H1 (cell line): ENCODE measurements at regions not wholly inside any gene's neighbourhood (a gene's known extent, or its start where the extent isn't known, plus 50 kb on each side); places are given as distances from the start of the nearest gene placed in this dataset.
A peak's percentile ranks its signal among the peaks of the same experiment; 100 is the strongest.

Experiments
- CTCF ChIA-PET: fragments of 300-600 bp; sonication (Branson Sonifier 250); formaldehyde crosslinking; loops from one replicate; lab custom pipeline; 2021; ENCODE audit not compliant: partially characterized antibody; lab: Charles Lee
- POLR2A ChIA-PET: fragments of 300-600 bp; sonication (Branson Sonifier 250); formaldehyde crosslinking; loops from one replicate; lab custom pipeline; 2021; ENCODE audit warnings: inconsistent platforms; ENCODE audit not compliant: partially characterized antibody; lab: Charles Lee
- DNase-seq, 2 experiments: peaks; one replicate each; pipeline versions ENCODE4 v3.0.0 to v3.0.0-alpha.2; 2010 to 2022; ENCODE audit warnings: low spot score in 2 of 2, low read depth in 1 of 2, mixed read lengths in 1 of 2
- FAIRE-seq: peaks from 2 replicates; lab custom pipeline; 2011; peaks lifted over from hg19 to GRCh38; lab: Jason Lieb, UNC
- H2AFZ ChIP-seq: 2 replicates; pipeline ENCODE4 v1.8.1; 2012; ENCODE audit warnings: low read length, inconsistent platforms
- H2AK5ac ChIP-seq: 2 replicates; pipeline ENCODE4 v1.6.1; 2013; ENCODE audit warnings: low read depth, low read length
- H2BK120ac ChIP-seq: replicated peaks from 2 replicates; pipeline ENCODE3; 2013; ENCODE audit warnings: low read depth, low read length, inconsistent platforms
- H2BK12ac ChIP-seq: 2 replicates; pipeline ENCODE4 v1.6.1; 2013; ENCODE audit warnings: low read depth, low read length
- H2BK15ac ChIP-seq: 2 replicates; pipeline ENCODE4 v1.6.1; 2013; ENCODE audit warnings: low read length
- H2BK20ac ChIP-seq: 2 replicates; pipeline ENCODE4 v1.6.1; 2013; ENCODE audit warnings: low read length
- H2BK5ac ChIP-seq: 2 replicates; pipeline ENCODE4 v1.6.1; 2013; ENCODE audit warnings: low read depth, low read length
- H3K14ac ChIP-seq: 2 replicates; pipeline ENCODE4 v1.6.1; 2013; ENCODE audit warnings: inconsistent platforms; ENCODE audit not compliant: insufficient read length
- H3K18ac ChIP-seq: 2 replicates; pipeline ENCODE4 v1.6.1; 2013; ENCODE audit warnings: low read length; ENCODE audit errors: extremely low read depth
- H3K23ac ChIP-seq: 2 replicates; pipeline ENCODE4 v1.6.1; 2013; ENCODE audit warnings: inconsistent platforms; ENCODE audit not compliant: insufficient read length
- H3K23me2 ChIP-seq: 2 replicates; pipeline ENCODE4 v1.6.1; 2013; ENCODE audit warnings: low read depth, low read length
- H3K27ac ChIP-seq: 2 replicates; pipeline ENCODE4 v1.6.1; 2011; ENCODE audit warnings: low read depth, low read length, inconsistent platforms
- H3K27me3 ChIP-seq, 4 experiments: replicated peaks in 1 of 4; 1 replicate in 1 of 4; 2 replicates in 3 of 4; pipeline versions ENCODE4 v1.6.1 to v1.8.1; 2011 to 2013; ENCODE audit warnings: low read length in 3 of 4, mild to moderate bottlenecking in 3 of 4, inconsistent platforms in 2 of 4, mixed read lengths in 2 of 4, moderate library complexity in 1 of 4; ENCODE audit not compliant: control insufficient read depth in 3 of 4, insufficient read depth in 3 of 4; ENCODE audit errors: extremely low read depth in 1 of 4
- H3K36me3 ChIP-seq, 4 experiments: 2 replicates each; pipeline versions ENCODE4 v1.6.1 to v1.8.1; 2011 to 2013; ENCODE audit warnings: mild to moderate bottlenecking in 4 of 4, low read length in 3 of 4, moderate library complexity in 2 of 4, control low read depth in 1 of 4, inconsistent platforms in 1 of 4; ENCODE audit not compliant: insufficient read depth in 4 of 4, control insufficient read depth in 2 of 4
- H3K4ac ChIP-seq: replicated peaks from 2 replicates; pipeline ENCODE3; 2013; ENCODE audit warnings: low read length, low read depth, mixed read lengths, inconsistent platforms; ENCODE audit not compliant: insufficient read length
- H3K4me1 ChIP-seq, 4 experiments: replicated peaks in 1 of 4; 1 replicate in 1 of 4; 2 replicates in 3 of 4; pipeline versions ENCODE4 v1.6.1 to v1.8.1; 2011 to 2013; ENCODE audit warnings: low read length in 3 of 4, inconsistent platforms in 2 of 4, mixed read lengths in 1 of 4; ENCODE audit not compliant: insufficient read depth in 4 of 4, control insufficient read depth in 3 of 4
- H3K4me2 ChIP-seq, 2 experiments: 2 replicates each; pipeline versions ENCODE4 v1.6.1 to v1.8.1; 2011 to 2013; ENCODE audit warnings: low read depth in 2 of 2, low read length in 2 of 2, control low read depth in 1 of 2, inconsistent platforms in 1 of 2, mild to moderate bottlenecking in 1 of 2; ENCODE audit not compliant: insufficient read depth in 1 of 2
- H3K4me3 ChIP-seq, 4 experiments: fragments of 200-600, 300-600 bp in 1 of 4; sonication (generic), shearing (Covaris generic), sonication (Bioruptor Twin) in 1 of 4; 2 replicates each; pipeline versions ENCODE4 v1.5.1 to v1.8.1; 2011 to 2016; ENCODE audit warnings: low read length in 4 of 4, low read depth in 3 of 4, control low read depth in 2 of 4, inconsistent platforms in 2 of 4, mild to moderate bottlenecking in 2 of 4, mixed read lengths in 1 of 4, moderate library complexity in 1 of 4; ENCODE audit not compliant: insufficient read depth in 2 of 4; ENCODE audit errors: extremely low read depth in 1 of 4
- H3K56ac ChIP-seq: replicated peaks from 2 replicates; pipeline ENCODE3; 2013; ENCODE audit warnings: low read depth, mild to moderate bottlenecking, mixed read lengths, low read length, inconsistent platforms; ENCODE audit not compliant: insufficient read length
- H3K79me1 ChIP-seq: 2 replicates; pipeline ENCODE4 v1.6.1; 2013; ENCODE audit warnings: low read depth, low read length, control low read depth
- H3K79me2 ChIP-seq, 2 experiments: 2 replicates each; pipeline versions ENCODE4 v1.6.1 to v1.8.1; 2012 to 2013; ENCODE audit warnings: low read length in 2 of 2, mild to moderate bottlenecking in 2 of 2, inconsistent platforms in 1 of 2; ENCODE audit not compliant: insufficient read depth in 2 of 2, control insufficient read depth in 1 of 2
- H3K9ac ChIP-seq, 4 experiments: replicated peaks in 1 of 4; 1 replicate in 1 of 4; 2 replicates in 3 of 4; pipeline versions ENCODE4 v1.6.1 to v1.8.1; 2011 to 2013; ENCODE audit warnings: low read depth in 3 of 4, low read length in 3 of 4, control low read depth in 2 of 4, mild to moderate bottlenecking in 2 of 4, moderate library complexity in 2 of 4, inconsistent platforms in 1 of 4; ENCODE audit errors: extremely low read depth in 1 of 4
- H3K9me3 ChIP-seq, 2 experiments: 2 replicates each; pipeline versions ENCODE4 v1.6.1 to v1.8.1; 2012 to 2013; ENCODE audit warnings: mild to moderate bottlenecking in 2 of 2, moderate library complexity in 2 of 2, control low read depth in 1 of 2, inconsistent platforms in 1 of 2, low read depth in 1 of 2, low read length in 1 of 2, mixed read lengths in 1 of 2; ENCODE audit not compliant: insufficient read depth in 2 of 2
- H4K20me1 ChIP-seq, 2 experiments: replicated peaks in 1 of 2; 2 replicates each; pipeline versions ENCODE3 to v1.8.1; 2011 to 2013; ENCODE audit warnings: inconsistent platforms in 2 of 2, low read length in 2 of 2, mild to moderate bottlenecking in 1 of 2; ENCODE audit not compliant: insufficient read depth in 2 of 2, control insufficient read depth in 1 of 2
- H4K5ac ChIP-seq: 2 replicates; pipeline ENCODE4 v1.6.1; 2013; ENCODE audit warnings: low read length, low read depth, mixed read lengths, inconsistent platforms; ENCODE audit not compliant: insufficient read length
- H4K8ac ChIP-seq: 2 replicates; pipeline ENCODE4 v1.8.0; 2013; ENCODE audit warnings: mild to moderate bottlenecking, moderate library complexity, low read length, inconsistent platforms; ENCODE audit not compliant: insufficient read depth; ENCODE audit errors: extremely low read depth
- H4K91ac ChIP-seq: replicated peaks from 2 replicates; pipeline ENCODE3; 2013; ENCODE audit warnings: low read length, mixed read lengths, inconsistent platforms; ENCODE audit not compliant: insufficient read length
- ASH2L ChIP-seq: fragments of 200-600, 300-600 bp; sonication (generic); IDR thresholded peaks from one replicate; pipeline ENCODE4 v1.7.1; 2017; ENCODE audit warnings: low read length
- BACH1 ChIP-seq: IDR thresholded peaks from 2 replicates; pipeline ENCODE4 v1.6.1; 2012; ENCODE audit warnings: low read length, improper control_type of control experiment
- CTCF ChIP-seq, 3 experiments: IDR thresholded peaks; 1 replicate in 2 of 3; 2 replicates in 1 of 3; pipeline versions ENCODE4 v1.5.1 to v1.6.1; 2011; ENCODE audit warnings: low read length in 3 of 3, mild to moderate bottlenecking in 3 of 3, inconsistent platforms in 2 of 3, low read depth in 1 of 3, moderate library complexity in 1 of 3; ENCODE audit not compliant: insufficient read depth in 1 of 3; ENCODE audit errors: control extremely low read depth in 1 of 3
- TEAD4 ChIP-seq: IDR thresholded peaks from 2 replicates; pipeline ENCODE4 v1.6.1; 2012; ENCODE audit warnings: low read depth, low read length, inconsistent platforms, mixed read lengths
- WGBS, 2 experiments: shearing (Covaris generic) in 1 of 2; methylation state at CpG; one replicate each; pipeline versions ENCODE4 v1.1.6 to v1.1.7; 2013 to 2015; ENCODE audit warnings: low lambda C conversion rate in 2 of 2, mixed read lengths in 2 of 2, inconsistent platforms in 1 of 2, low coverage in 1 of 2, missing lambda C conversion rate in 1 of 2; ENCODE audit not compliant: insufficient replicate concordance in 2 of 2, insufficient coverage in 1 of 2, insufficient read length in 1 of 2; ENCODE audit errors: extremely low coverage in 1 of 2, missing lambda C conversion rate in 1 of 2; 5-methylcytosine and 5-hydroxymethylcytosine counted together

GRCh38 chr22:49104434-49104833 is 723.2 kb downstream of the BRD1 start:
- no peak overlapping the region for H4K91ac ChIP-seq
- no peak for FAIRE-seq
- H2AK5ac ChIP-seq, result peak overlapping the region; percentile 98; the same call in 1 of the 2 replicates
- TF ChIP-seq ASH2L (no peak), TEAD4 (no peak), BACH1 (no peak), CTCF (IDR thresholded peaks at IDR 0.05; ENCODE audit: control extremely low read depth in 1 of 3, insufficient read depth in 1 of 3, low read depth in 1 of 3, low read length in 3 of 3) (no peak)
- DNase-seq, result no peak
- peaks cover 0 to 2% of the 10 kb centered on the region in 2 experiments for H4K20me1 ChIP-seq
- no peak overlapping the region for H2AFZ ChIP-seq
- peak overlapping the region; percentile 100 for H2BK15ac ChIP-seq
- H2BK5ac ChIP-seq, result peak overlapping the region; percentile 75; the same call in 1 of the 2 replicates
- ChIA-PET POLR2A (no interaction called here), CTCF (interaction anchor here (1.3 to 1.7 kb wide), 3 partner anchors 13 to 201 kb away, joined by 3 to 4 read pairs (median 4); no protein-coding TSS in a partner anchor)
- H3K18ac ChIP-seq, result no peak overlapping the region; the same call in 1 of the 2 replicates
- whole genome bisulfite sequencing, 2 experiments, result 94% methylated on average over 7 of the region's 7 CpGs; no CpG with 5 or more reads in 1 of the 2 experiments
- H3K23me2 ChIP-seq, result peaks cover 2% of the 10 kb centered on the region; the same call in 1 of the 2 replicates
- peak overlapping the region; percentile 92; the same call in 1 of the 2 replicates for H2BK12ac ChIP-seq
- H2BK120ac ChIP-seq, result no peak overlapping the region
- no peaks in the 10 kb centered on the region for H3K79me2 ChIP-seq
- H3K4me2 ChIP-seq, result no peak overlapping the region
- H2BK20ac ChIP-seq, result no peak overlapping the region
- H3K79me1 ChIP-seq, result no peaks in the 10 kb centered on the region
- no peak overlapping the region for H3K27ac ChIP-seq
- no peak overlapping the region for H3K23ac ChIP-seq
- no peaks in the 10 kb centered on the region for H3K27me3 ChIP-seq
- H3K56ac ChIP-seq, result peak overlapping the region; percentile 2
- H3K9me3 ChIP-seq, result no peaks in the 10 kb centered on the region
- no peak overlapping the region for H3K4ac ChIP-seq
- no peaks in the 10 kb centered on the region for H3K36me3 ChIP-seq
- no peak overlapping the region for H3K14ac ChIP-seq
- H3K9ac ChIP-seq, result 0 out of 7 replicates have a peak overlapping the region, but pooled peaks of 1 of the 4 experiments have one; percentile 40
- H3K4me3 ChIP-seq, result no peak overlapping the region
- H4K8ac ChIP-seq, result no peak overlapping the region
- no peaks in the 10 kb centered on the region for H3K4me1 ChIP-seq
- no peak overlapping the region for H4K5ac ChIP-seq
